ENCODE measurements at regions not wholly inside any gene's neighbourhood (a gene's known extent, or its start where the extent isn't known, plus 50 kb on each side); places are given as distances from the start of the nearest gene placed in this dataset.

DNA sequence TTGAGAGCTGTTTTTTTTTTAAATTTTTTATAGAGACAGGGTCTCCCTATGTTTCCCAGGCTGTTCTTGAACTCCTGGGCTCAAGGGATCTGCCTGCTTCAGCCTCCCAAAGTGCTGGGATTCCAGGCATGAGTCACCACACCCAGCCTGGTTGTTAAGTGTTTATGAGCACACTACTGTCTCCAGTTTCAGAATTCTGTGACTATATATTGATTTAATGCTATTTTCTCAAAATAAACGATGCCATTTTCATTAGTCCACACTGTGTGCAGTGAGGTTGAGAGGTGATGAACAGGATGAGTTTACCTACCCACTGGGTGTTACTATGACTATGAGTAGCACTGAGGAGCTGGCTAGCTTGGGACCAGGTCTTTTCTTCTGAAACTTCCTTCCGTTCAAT, 110.9 kb upstream of the FAM180A start:
- TF ChIP-seq CTCF (conservative IDR thresholded peaks at IDR 0.05 in 1 of 2, IDR thresholded peaks at IDR 0.05 in 1 of 2; ENCODE audit: extremely low read depth in 1 of 2, insufficient read depth in 1 of 2, low read depth in 1 of 2, low read length in 2 of 2) = no peak
- TF ChIP-seq EZH2 (IDR thresholded peaks at IDR 0.05; ENCODE audit: borderline replicate concordance, low read length) = no peak
